GM12892 (cell line): ENCODE measurements at regions not wholly inside any gene's neighbourhood (a gene's known extent, or its start where the extent isn't known, plus 50 kb on each side); places are given as distances from the start of the nearest gene placed in this dataset.

Source experiments
- POLR2A ChIP-seq: IDR thresholded peaks from 2 replicates; pipeline ENCODE4 v1.6.1; 2011; ENCODE audit warnings: low read depth, low read length, control low read depth
- TAF1 ChIP-seq: IDR thresholded peaks from 2 replicates; pipeline ENCODE4 v1.6.1; 2011; ENCODE audit warnings: low read depth, mild to moderate bottlenecking, control low read depth, low read length, borderline replicate concordance

- no peak for TF ChIP-seq TAF1
- TF ChIP-seq POLR2A = no peak
Observed at GRCh38 chr22:49645257-49645656, 182.4 kb downstream of the BRD1 start.
